ENCODE measurements at regions not wholly inside any gene's neighbourhood (a gene's known extent, or its start where the extent isn't known, plus 50 kb on each side); places are given as distances from the start of the nearest gene placed in this dataset.

- no peak for TF ChIP-seq CTCF (IDR thresholded peaks at IDR 0.05; ENCODE audit: control insufficient read depth, insufficient read depth, low read depth, low read length, missing control alignments)
- no peak for DNase-seq (ENCODE audit: low read depth)
- H3K4me3 ChIP-seq (ENCODE audit: control insufficient read depth, low read depth, low read length): no peak overlapping the region
Measured at GRCh38 chr3:107925851-107926250, 165.0 kb downstream of the CD47 start.

- TF ChIP-seq CTCF (IDR thresholded peaks at IDR 0.05; ENCODE audit: control insufficient read depth, insufficient read depth, low read depth, low read length, missing control alignments): no peak
Measured at GRCh38 chr3:107921038-107921437, 169.8 kb downstream of the CD47 start.

GRCh38 chr3:107920538-107920937 is 170.3 kb downstream of the CD47 start:
- no peak for TF ChIP-seq CTCF (IDR thresholded peaks at IDR 0.05; ENCODE audit: control insufficient read depth, insufficient read depth, low read depth, low read length, missing control alignments)
- no peak overlapping the region for H3K4me3 ChIP-seq (ENCODE audit: control insufficient read depth, low read depth, low read length)
- DNase-seq (ENCODE audit: low read depth): no peak

More at GRCh38 chr3:107921038-107921437, 169.8 kb downstream of the CD47 start:
- no peak overlapping the region for H3K4me3 ChIP-seq (ENCODE audit: control insufficient read depth, low read depth, low read length)
- DNase-seq (ENCODE audit: low read depth): no peak

GRCh38 chr3:107919239-107919638 is 171.6 kb downstream of the CD47 start:
- no peak overlapping the region for H3K4me3 ChIP-seq (ENCODE audit: control insufficient read depth, low read depth, low read length)
- DNase-seq (ENCODE audit: low read depth): no peak
- no peak for TF ChIP-seq CTCF (IDR thresholded peaks at IDR 0.05; ENCODE audit: control insufficient read depth, insufficient read depth, low read depth, low read length, missing control alignments)

- no peak for DNase-seq (ENCODE audit: low read depth)
- no peak for TF ChIP-seq CTCF (IDR thresholded peaks at IDR 0.05; ENCODE audit: control insufficient read depth, insufficient read depth, low read depth, low read length, missing control alignments)
Measured at GRCh38 chr3:107916171-107916570, 174.7 kb downstream of the CD47 start.

GRCh38 chr3:107915706-107916105 is 175.1 kb downstream of the CD47 start:
- no peak overlapping the region for H3K4me3 ChIP-seq (ENCODE audit: control insufficient read depth, low read depth, low read length)
- TF ChIP-seq CTCF (IDR thresholded peaks at IDR 0.05; ENCODE audit: control insufficient read depth, insufficient read depth, low read depth, low read length, missing control alignments): no peak
- DNase-seq (ENCODE audit: low read depth): no peak

More at GRCh38 chr3:107916171-107916570, 174.7 kb downstream of the CD47 start:
- no peak overlapping the region for H3K4me3 ChIP-seq (ENCODE audit: control insufficient read depth, low read depth, low read length)

GRCh38 chr3:107913701-107914100 is 177.1 kb downstream of the CD47 start:
- H3K4me3 ChIP-seq (ENCODE audit: control insufficient read depth, low read depth, low read length): no peak overlapping the region
- no peak for DNase-seq (ENCODE audit: low read depth)
- TF ChIP-seq CTCF (IDR thresholded peaks at IDR 0.05; ENCODE audit: control insufficient read depth, insufficient read depth, low read depth, low read length, missing control alignments): no peak
